ENCODE measurements at regions not wholly inside any gene's neighbourhood (a gene's known extent, or its start where the extent isn't known, plus 50 kb on each side); places are given as distances from the start of the nearest gene placed in this dataset.

DNA sequence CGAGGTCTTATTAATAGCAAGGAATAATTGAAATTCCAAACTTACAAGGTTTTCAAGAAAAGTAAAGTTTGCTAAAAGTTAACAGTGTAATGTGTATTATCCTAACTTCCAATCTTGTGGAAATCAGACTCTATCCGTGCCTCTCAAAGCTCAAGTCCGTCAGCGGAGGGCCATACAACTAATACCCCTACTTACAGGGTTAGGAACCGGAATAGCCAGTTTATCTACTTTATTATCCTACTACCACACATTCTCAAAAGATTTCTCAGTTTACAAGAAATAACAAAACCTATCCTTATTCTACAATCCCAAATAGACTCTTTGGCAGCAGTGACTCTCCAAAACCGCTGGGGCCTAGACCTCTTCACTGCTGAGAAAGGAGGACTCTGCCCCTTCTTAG lies 457.8 kb downstream of the PTPRC start:
- TF ChIP-seq POLR2AphosphoS5 (IDR thresholded peaks at IDR 0.05) (no peak), POLR2A (IDR thresholded peaks at IDR 0.05; ENCODE audit: low read depth) (no peak), EP300 (IDR thresholded peaks at IDR 0.05) (no peak)
- TF ChIP-seq, protein P1, sequence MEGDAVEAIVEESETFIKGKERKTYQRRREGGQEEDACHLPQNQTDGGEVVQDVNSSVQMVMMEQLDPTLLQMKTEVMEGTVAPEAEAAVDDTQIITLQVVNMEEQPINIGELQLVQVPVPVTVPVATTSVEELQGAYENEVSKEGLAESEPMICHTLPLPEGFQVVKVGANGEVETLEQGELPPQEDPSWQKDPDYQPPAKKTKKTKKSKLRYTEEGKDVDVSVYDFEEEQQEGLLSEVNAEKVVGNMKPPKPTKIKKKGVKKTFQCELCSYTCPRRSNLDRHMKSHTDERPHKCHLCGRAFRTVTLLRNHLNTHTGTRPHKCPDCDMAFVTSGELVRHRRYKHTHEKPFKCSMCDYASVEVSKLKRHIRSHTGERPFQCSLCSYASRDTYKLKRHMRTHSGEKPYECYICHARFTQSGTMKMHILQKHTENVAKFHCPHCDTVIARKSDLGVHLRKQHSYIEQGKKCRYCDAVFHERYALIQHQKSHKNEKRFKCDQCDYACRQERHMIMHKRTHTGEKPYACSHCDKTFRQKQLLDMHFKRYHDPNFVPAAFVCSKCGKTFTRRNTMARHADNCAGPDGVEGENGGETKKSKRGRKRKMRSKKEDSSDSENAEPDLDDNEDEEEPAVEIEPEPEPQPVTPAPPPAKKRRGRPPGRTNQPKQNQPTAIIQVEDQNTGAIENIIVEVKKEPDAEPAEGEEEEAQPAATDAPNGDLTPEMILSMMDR (IDR thresholded peaks at IDR 0.05) = no peak
- WGBS = 93% methylated on average over 6 of the region's 6 CpGs

DNA sequence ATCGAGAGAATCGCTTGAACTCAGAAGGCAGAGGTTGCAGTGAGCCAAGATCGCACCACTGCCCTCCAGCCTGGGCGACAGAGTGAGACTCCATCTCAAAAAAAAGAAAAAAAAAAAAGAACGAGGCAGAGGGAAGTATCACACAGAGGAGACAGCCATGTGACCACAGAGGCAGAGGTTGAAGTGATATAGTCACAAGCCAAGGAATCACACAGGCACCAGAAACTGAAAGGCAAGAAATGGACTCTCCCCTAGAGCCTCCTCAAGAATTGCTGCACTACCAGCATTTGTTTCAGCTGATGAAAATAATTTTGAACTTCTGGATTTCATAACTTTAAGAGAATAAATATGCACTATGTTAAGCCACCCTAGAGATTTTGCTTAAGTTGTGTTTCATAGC lies 459.6 kb downstream of the PTPRC start:
- intact Hi-C loops (cut with DNase I) = no loop called here
- no peak for TF ChIP-seq POLR2AphosphoS5 (IDR thresholded peaks at IDR 0.05)
- TF ChIP-seq POLR2A (IDR thresholded peaks at IDR 0.05; ENCODE audit: low read depth) = no peak
- TF ChIP-seq EP300 (IDR thresholded peaks at IDR 0.05) = no peak
- TF ChIP-seq, protein P1 (IDR thresholded peaks at IDR 0.05) = no peak
- 82% methylated on average over 5 of the region's 5 CpGs for WGBS
- Histone ChIP-seq H3K4me3 (no peak overlapping the region), H3K27me3 (no peaks in the 10 kb centered on the region), H3K9me3 (no peaks in the 10 kb centered on the region), H3K4me1 (no peaks in the 10 kb centered on the region), H3K27ac (replicated peaks in 1 of 4) (no peak overlapping the region), H3K36me3 (no peaks in the 10 kb centered on the region)
- DNase-seq (ENCODE audit: extremely low spot score) = no peak

More for the DNA sequence above, 457.8 kb downstream of the PTPRC start:
- peak; percentile 70 for DNase-seq (ENCODE audit: extremely low spot score)
- Histone ChIP-seq H3K27ac (replicated peaks in 1 of 4) (no peak overlapping the region), H3K4me1 (no peaks in the 10 kb centered on the region), H3K36me3 (no peaks in the 10 kb centered on the region), H3K9me3 (no peaks in the 10 kb centered on the region), H3K27me3 (no peaks in the 10 kb centered on the region), H3K4me3 (no peak overlapping the region)
- intact Hi-C loops (cut with DNase I) = no loop called here

DNA sequence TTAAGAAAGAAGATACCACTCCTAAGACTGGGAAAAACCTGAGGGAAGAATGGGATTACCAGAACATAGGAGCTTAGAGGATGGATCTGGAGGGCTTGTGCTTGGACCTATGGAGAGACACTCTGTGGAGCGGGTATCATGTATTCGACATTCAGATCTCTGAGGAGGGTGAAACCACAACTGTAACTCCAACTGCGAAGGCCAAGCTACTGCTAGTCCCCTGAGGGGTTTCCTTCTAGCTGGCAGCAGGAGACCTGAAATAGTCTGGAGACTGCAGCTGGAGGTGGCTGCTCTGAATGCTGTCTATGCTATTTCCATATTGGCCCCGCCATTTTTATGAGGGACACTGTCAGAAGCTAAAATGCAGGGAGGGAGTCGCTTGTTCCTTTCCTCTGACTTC lies 462.3 kb downstream of the PTPRC start:
- 93% methylated on average over 5 of the region's 5 CpGs for WGBS
- TF ChIP-seq POLR2AphosphoS5 (IDR thresholded peaks at IDR 0.05) (no peak), POLR2A (IDR thresholded peaks at IDR 0.05; ENCODE audit: low read depth) (no peak), EP300 (IDR thresholded peaks at IDR 0.05) (no peak)
- TF ChIP-seq, protein P1 (IDR thresholded peaks at IDR 0.05) = no peak
- intact Hi-C loops (cut with DNase I) = no loop called here
- Histone ChIP-seq H3K36me3 (no peaks in the 10 kb centered on the region), H3K9me3 (peaks cover 0 to 3% (median 1%) of the 10 kb centered on the region in 4 donors), H3K4me3 (no peak overlapping the region), H3K4me1 (no peaks in the 10 kb centered on the region), H3K27me3 (no peaks in the 10 kb centered on the region), H3K27ac (replicated peaks in 1 of 4) (no peak overlapping the region)
- DNase-seq (ENCODE audit: extremely low spot score) = peak; percentile 84

DNA sequence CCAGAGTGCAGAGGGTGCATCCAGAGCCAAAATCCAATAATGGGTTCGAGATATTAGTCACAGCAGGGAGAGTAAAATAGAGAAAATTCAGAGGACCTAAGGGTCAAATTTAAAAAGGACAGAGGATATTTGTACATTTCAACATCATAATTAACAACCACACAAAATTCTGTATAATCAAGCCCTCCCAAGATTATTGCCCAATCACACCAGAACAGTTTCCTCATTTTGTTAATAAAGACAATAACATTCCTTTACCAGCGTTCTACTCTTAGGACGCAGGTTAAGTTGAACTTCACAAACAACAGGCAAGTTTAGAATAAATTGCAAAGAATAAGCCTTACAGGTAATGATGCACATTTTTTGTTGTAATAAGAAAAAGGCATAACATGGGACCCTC lies 462.8 kb downstream of the PTPRC start:
- no peak for DNase-seq (ENCODE audit: extremely low spot score)
- no peaks in the 10 kb centered on the region for H3K27me3 ChIP-seq
- no peak overlapping the region for H3K4me3 ChIP-seq
- H3K36me3 ChIP-seq = no peaks in the 10 kb centered on the region
- no peaks in the 10 kb centered on the region for H3K4me1 ChIP-seq
- WGBS = 86% methylated on average over 3 of the region's 3 CpGs
- H3K27ac ChIP-seq (replicated peaks in 1 of 4) = no peak overlapping the region
- TF ChIP-seq POLR2A (IDR thresholded peaks at IDR 0.05; ENCODE audit: low read depth) = no peak
- no peak for TF ChIP-seq POLR2AphosphoS5 (IDR thresholded peaks at IDR 0.05)
- TF ChIP-seq EP300 (IDR thresholded peaks at IDR 0.05) = no peak
- TF ChIP-seq, protein P1 (IDR thresholded peaks at IDR 0.05) = no peak
- intact Hi-C loops (cut with DNase I) = no loop called here
- peaks cover 0 to 8% (median 2%) of the 10 kb centered on the region in 4 donors for H3K9me3 ChIP-seq

DNA sequence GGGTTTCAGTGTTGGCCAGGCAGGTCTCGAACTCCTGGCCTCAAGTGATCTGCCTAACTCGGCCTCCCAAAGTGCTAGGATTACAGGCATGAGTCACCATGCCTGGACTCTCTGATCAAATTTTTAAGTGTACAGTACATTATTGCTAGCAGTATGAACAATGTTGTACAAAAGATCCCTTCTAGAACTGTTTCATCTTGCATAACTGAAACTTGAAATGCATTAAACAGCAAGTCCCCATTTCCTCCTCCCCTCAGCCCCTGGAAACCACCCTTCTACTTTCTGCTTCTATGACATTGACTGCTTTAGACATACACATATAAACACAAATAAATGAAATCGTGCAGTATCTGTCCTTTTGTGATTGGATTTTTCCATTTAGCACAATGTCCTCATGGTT lies 463.4 kb downstream of the PTPRC start:
- TF ChIP-seq, protein P1 (IDR thresholded peaks at IDR 0.05) = no peak
- TF ChIP-seq POLR2A (IDR thresholded peaks at IDR 0.05; ENCODE audit: low read depth) (no peak), POLR2AphosphoS5 (IDR thresholded peaks at IDR 0.05) (no peak), EP300 (IDR thresholded peaks at IDR 0.05) (no peak)
- no peak overlapping the region for H3K27ac ChIP-seq (replicated peaks in 1 of 4)
- intact Hi-C loops (cut with DNase I) = no loop called here

More for the DNA sequence above, 463.4 kb downstream of the PTPRC start:
- peaks cover 0 to 8% (median 3%) of the 10 kb centered on the region in 4 donors for H3K9me3 ChIP-seq
- no peaks in the 10 kb centered on the region for H3K36me3 ChIP-seq
- DNase-seq (ENCODE audit: extremely low spot score) = no peak
- no peak overlapping the region for H3K4me3 ChIP-seq
- H3K27me3 ChIP-seq = no peaks in the 10 kb centered on the region
- 80% methylated on average over 3 of the region's 3 CpGs for WGBS
- no peaks in the 10 kb centered on the region for H3K4me1 ChIP-seq
